ENCODE measurements at regions not wholly inside any gene's neighbourhood (a gene's known extent, or its start where the extent isn't known, plus 50 kb on each side); places are given as distances from the start of the nearest gene placed in this dataset.

- Histone ChIP-seq H3K27ac (no peak overlapping the region), H3K36me3 (no peaks in the 10 kb centered on the region), H3K4me3 (no peak overlapping the region), H3K27me3 (no peaks in the 10 kb centered on the region), H3K9me3 (no peaks in the 10 kb centered on the region), H3K4me1 (no peaks in the 10 kb centered on the region)
- WGBS, 2 donors = 78 to 87% methylated on average over 4 of the region's 4 CpGs
- no peak for ATAC-seq (ENCODE audit: low FRiP score in 2 of 2)
- TF ChIP-seq POLR2AphosphoS5 (IDR thresholded peaks at IDR 0.05) (no peak), EP300 (IDR thresholded peaks at IDR 0.05) (no peak), POLR2A (IDR thresholded peaks at IDR 0.05) (no peak), CTCF (IDR thresholded peaks at IDR 0.05) (no peak)
- DNase-seq = no peak
Measured at GRCh38 chrX:74179499-74179898, 124.5 kb upstream of the ZCCHC13 start.

- H3K27ac ChIP-seq = no peak overlapping the region
- no peak overlapping the region for H3K4me3 ChIP-seq
- no peaks in the 10 kb centered on the region for H3K9me3 ChIP-seq
- no peaks in the 10 kb centered on the region for H3K36me3 ChIP-seq
- DNase-seq (no peak), ATAC-seq (ENCODE audit: low FRiP score in 2 of 2) (no peak)
- TF ChIP-seq EP300 (IDR thresholded peaks at IDR 0.05) (no peak), POLR2AphosphoS5 (IDR thresholded peaks at IDR 0.05) (no peak), POLR2A (IDR thresholded peaks at IDR 0.05) (no peak), CTCF (IDR thresholded peaks at IDR 0.05) (no peak)
- WGBS, 2 donors = 57 to 75% methylated on average over 1 of the region's 1 CpG
- no peaks in the 10 kb centered on the region for H3K27me3 ChIP-seq
- H3K4me1 ChIP-seq = no peaks in the 10 kb centered on the region
Measured at GRCh38 chrX:74179071-74179470, 124.9 kb upstream of the ZCCHC13 start.

GRCh38 chrX:74178536-74178935 lies 125.4 kb upstream of the ZCCHC13 start:
- DNase-seq (peak in 1 of 2 donors; percentile 33), ATAC-seq (ENCODE audit: low FRiP score in 2 of 2) (no peak)
- H3K4me3 ChIP-seq = no peak overlapping the region
- TF ChIP-seq POLR2A (IDR thresholded peaks at IDR 0.05) (no peak), POLR2AphosphoS5 (IDR thresholded peaks at IDR 0.05) (no peak), CTCF (IDR thresholded peaks at IDR 0.05) (no peak), EP300 (IDR thresholded peaks at IDR 0.05) (no peak)
- H3K27ac ChIP-seq = no peak overlapping the region
- no peaks in the 10 kb centered on the region for H3K9me3 ChIP-seq
- 29 to 39% methylated on average over 12 of the region's 12 CpGs for WGBS, 2 donors
- H3K4me1 ChIP-seq = no peaks in the 10 kb centered on the region
- H3K27me3 ChIP-seq = no peaks in the 10 kb centered on the region
- H3K36me3 ChIP-seq = no peaks in the 10 kb centered on the region

GRCh38 chrX:74171465-74171864 lies 132.5 kb upstream of the ZCCHC13 start:
- ATAC-seq (ENCODE audit: low FRiP score in 2 of 2) = no peak
- Histone ChIP-seq H3K4me1 (no peaks in the 10 kb centered on the region), H3K27me3 (no peaks in the 10 kb centered on the region), H3K36me3 (no peaks in the 10 kb centered on the region), H3K9me3 (peaks cover 0 to 21% (median 6%) of the 10 kb centered on the region in 4 donors), H3K4me3 (no peak overlapping the region), H3K27ac (no peak overlapping the region)
- no peak for TF ChIP-seq CTCF (IDR thresholded peaks at IDR 0.05)
- TF ChIP-seq EP300 (IDR thresholded peaks at IDR 0.05) = no peak
- no peak for TF ChIP-seq POLR2AphosphoS5 (IDR thresholded peaks at IDR 0.05)
- TF ChIP-seq POLR2A (IDR thresholded peaks at IDR 0.05) = no peak
- 90 to 93% methylated on average over 1 of the region's 1 CpG for WGBS, 2 donors
- DNase-seq = no peak

GRCh38 chrX:74162199-74162598 lies 141.8 kb upstream of the ZCCHC13 start:
- Histone ChIP-seq H3K27me3 (no peaks in the 10 kb centered on the region), H3K4me3 (no peak overlapping the region), H3K36me3 (no peaks in the 10 kb centered on the region), H3K9me3 (no peaks in the 10 kb centered on the region), H3K4me1 (no peaks in the 10 kb centered on the region), H3K27ac (no peak overlapping the region)
- 92 to 100% methylated on average over 4 to 20 of the region's 20 CpGs for WGBS, 2 donors
- DNase-seq (peak in 1 of 2 donors; percentile 56), ATAC-seq (ENCODE audit: low FRiP score in 2 of 2) (no peak)
- TF ChIP-seq CTCF (IDR thresholded peaks at IDR 0.05) (no peak), POLR2AphosphoS5 (IDR thresholded peaks at IDR 0.05) (no peak), EP300 (IDR thresholded peaks at IDR 0.05) (no peak), POLR2A (IDR thresholded peaks at IDR 0.05) (no peak)
